ENCODE measurements at regions not wholly inside any gene's neighbourhood (a gene's known extent, or its start where the extent isn't known, plus 50 kb on each side); places are given as distances from the start of the nearest gene placed in this dataset.

GRCh38 chr7:52799817-52800216 is 235.6 kb upstream of the POM121L12 start:
- TF ChIP-seq POLR2AphosphoS5 (IDR thresholded peaks at IDR 0.05) (no peak), EP300 (IDR thresholded peaks at IDR 0.05) (no peak), CTCF (IDR thresholded peaks at IDR 0.05) (no peak), POLR2A (IDR thresholded peaks at IDR 0.05) (no peak)
- WGBS, 2 donors: 90 to 93% methylated on average over 9 of the region's 9 CpGs
- H3K27me3 ChIP-seq: no peaks in the 10 kb centered on the region
- H3K9me3 ChIP-seq: no peaks in the 10 kb centered on the region
- intact Hi-C loops (cut with DNase I): no loop called here
- DNase-seq: no peak
- no peaks in the 10 kb centered on the region for H3K36me3 ChIP-seq
- no peaks in the 10 kb centered on the region for H3K4me1 ChIP-seq
- no peak overlapping the region for H3K4me3 ChIP-seq
- no peak overlapping the region for H3K27ac ChIP-seq

DNA sequence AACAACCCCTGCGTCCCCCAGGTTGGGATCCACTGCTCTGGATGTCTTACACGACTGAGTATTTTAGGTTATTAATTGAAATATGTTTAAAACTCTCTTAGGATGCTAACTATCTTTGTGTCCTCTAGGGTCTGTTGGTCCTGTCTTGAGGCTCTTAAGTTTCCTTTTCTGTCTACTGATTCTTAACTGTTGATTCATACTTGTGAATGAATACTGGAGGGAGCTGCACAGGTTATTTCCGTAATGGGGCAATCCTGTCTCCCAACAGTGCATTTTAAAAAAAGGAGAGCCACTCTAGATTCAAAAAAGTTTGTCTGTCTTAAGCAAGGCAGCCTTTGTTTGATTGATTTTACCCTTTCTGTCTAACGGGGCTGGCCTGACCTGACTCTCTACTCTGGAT is 237.6 kb upstream of the POM121L12 start:
- Histone ChIP-seq H3K27ac (no peak overlapping the region), H3K4me1 (no peaks in the 10 kb centered on the region), H3K4me3 (no peak overlapping the region), H3K9me3 (no peaks in the 10 kb centered on the region), H3K36me3 (no peaks in the 10 kb centered on the region), H3K27me3 (no peaks in the 10 kb centered on the region)
- WGBS, 2 donors: 74 to 79% methylated on average over 4 of the region's 4 CpGs
- no peak for DNase-seq
- intact Hi-C loops (cut with DNase I): no loop called here
- TF ChIP-seq POLR2AphosphoS5 (IDR thresholded peaks at IDR 0.05) (no peak), CTCF (IDR thresholded peaks at IDR 0.05) (no peak), POLR2A (IDR thresholded peaks at IDR 0.05) (no peak)

DNA sequence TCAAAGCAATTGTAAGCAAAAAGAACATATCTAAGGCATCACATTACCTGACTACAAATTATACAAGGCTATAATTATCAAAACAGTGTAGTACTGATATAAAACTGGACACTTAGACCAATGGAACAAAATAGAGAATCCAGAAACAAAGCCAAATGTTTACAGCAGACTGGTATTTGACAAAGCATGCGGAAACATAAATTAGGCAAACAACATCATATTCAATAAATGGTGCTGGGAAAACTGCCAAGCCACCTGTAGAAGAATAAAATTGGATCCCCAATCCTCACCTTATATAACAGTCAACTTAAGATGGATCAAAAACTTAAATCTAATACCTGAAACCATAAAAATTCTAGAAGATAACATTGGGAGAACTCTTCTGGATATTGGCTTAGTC is 240.8 kb upstream of the POM121L12 start:
- WGBS, 2 donors: 41 to 84% methylated on average over 1 of the region's 1 CpG

GRCh38 chr7:52791176-52791700 is 244.2 kb upstream of the POM121L12 start:
- no peak for DNase-seq
- intact Hi-C loops (cut with DNase I): no loop called here
- no peaks in the 10 kb centered on the region for H3K36me3 ChIP-seq
- no peak overlapping the region for H3K4me3 ChIP-seq
- 16 to 68% methylated on average over 4 of the region's 4 CpGs for WGBS, 2 donors
- no peaks in the 10 kb centered on the region for H3K27me3 ChIP-seq
- H3K4me1 ChIP-seq: peaks cover 0 to 38% (median 17%) of the 10 kb centered on the region in 4 donors
- H3K27ac ChIP-seq: peak overlapping the region in 1 of 4 donors; percentile 7
- H3K9me3 ChIP-seq: no peaks in the 10 kb centered on the region
- TF ChIP-seq POLR2AphosphoS5 (IDR thresholded peaks at IDR 0.05) (no peak), EP300 (IDR thresholded peaks at IDR 0.05) (no peak), CTCF (IDR thresholded peaks at IDR 0.05) (no peak), POLR2A (IDR thresholded peaks at IDR 0.05) (no peak)

More for the DNA sequence above, 240.8 kb upstream of the POM121L12 start:
- Histone ChIP-seq H3K4me1 (peaks cover 0 to 26% (median 12%) of the 10 kb centered on the region in 4 donors), H3K27me3 (no peaks in the 10 kb centered on the region), H3K9me3 (no peaks in the 10 kb centered on the region), H3K36me3 (no peaks in the 10 kb centered on the region), H3K27ac (no peak overlapping the region), H3K4me3 (no peak overlapping the region)
- TF ChIP-seq EP300 (IDR thresholded peaks at IDR 0.05) (no peak), POLR2A (IDR thresholded peaks at IDR 0.05) (no peak)
- intact Hi-C loops (cut with DNase I): no loop called here
- DNase-seq: no peak

- Histone ChIP-seq H3K4me3 (no peak overlapping the region), H3K9me3 (no peaks in the 10 kb centered on the region), H3K27me3 (no peaks in the 10 kb centered on the region), H3K4me1 (peaks cover 0 to 40% (median 24%) of the 10 kb centered on the region in 4 donors), H3K36me3 (no peaks in the 10 kb centered on the region), H3K27ac (no peak overlapping the region)
- TF ChIP-seq POLR2A (IDR thresholded peaks at IDR 0.05): no peak
- no peak for TF ChIP-seq POLR2AphosphoS5 (IDR thresholded peaks at IDR 0.05)
- TF ChIP-seq EP300 (IDR thresholded peaks at IDR 0.05): no peak
- no peak for TF ChIP-seq CTCF (IDR thresholded peaks at IDR 0.05)
- WGBS, 2 donors: 82 to 88% methylated on average over 3 of the region's 3 CpGs
- DNase-seq: no peak
- intact Hi-C loops (cut with DNase I): no loop called here
These were observed 249.3 kb upstream of the POM121L12 start for GRCh38 chr7:52786174-52786573.

All from sigmoid colon (tissue), 6 donors.